WTC11 (cell line): ENCODE measurements at regions not wholly inside any gene's neighbourhood (a gene's known extent, or its start where the extent isn't known, plus 50 kb on each side); places are given as distances from the start of the nearest gene placed in this dataset.

ENCODE experiments used
- ATAC-seq: fragments of 200-7000 bp; cut with Tn5 transposase; 2 replicates; pipeline ENCODE4 v1.10.0; 2021; ENCODE audit warnings: mild to moderate bottlenecking, moderate library complexity
- CTCF ChIA-PET: fragments of 300-600 bp; sonication (Branson Sonifier 250); formaldehyde crosslinking; loops from one replicate; lab custom pipeline; 2021; ENCODE audit warnings: antibody characterized with exemption; lab: Charles Lee
- POLR2A ChIA-PET: fragments of 350-600 bp; sonication (Branson Sonifier 250); formaldehyde crosslinking; loops from one replicate; lab custom pipeline; 2021; ENCODE audit warnings: antibody characterized with exemption; lab: Charles Lee
- DNase-seq: peaks from one replicate; pipeline ENCODE4 v3.0.0; 2021; ENCODE audit warnings: low spot score
- H3K27ac Mint-ChIP-seq: 2 replicates; pipeline ENCODE4 v1.8.0; 2021; ENCODE audit warnings: mixed read lengths
- H3K27me3 Mint-ChIP-seq: 2 replicates; pipeline ENCODE4 v1.8.0; 2021; ENCODE audit warnings: low read depth, mild to moderate bottlenecking, moderate library complexity, mixed read lengths
- H3K36me3 Mint-ChIP-seq: 2 replicates; pipeline ENCODE4 v1.8.0; 2021; ENCODE audit warnings: mixed read lengths
- H3K4me1 Mint-ChIP-seq: 2 replicates; pipeline ENCODE4 v1.8.0; 2022; ENCODE audit warnings: mixed read lengths
- H3K4me3 Mint-ChIP-seq: 2 replicates; pipeline ENCODE4 v1.8.0; 2021; ENCODE audit warnings: mild to moderate bottlenecking, moderate library complexity, mixed read lengths
- H3K9me3 Mint-ChIP-seq: 2 replicates; pipeline ENCODE4 v1.8.0; 2021; ENCODE audit warnings: mixed read lengths
- ATF2 ChIP-seq: sonication (generic); formaldehyde crosslinking; IDR thresholded peaks from 2 replicates; pipeline ENCODE4 v1.8.1; 2022; ENCODE audit warnings: low read depth, missing genetic modification reagents, borderline replicate concordance
- ATF3 ChIP-seq: sonication (generic); formaldehyde crosslinking; conservative IDR thresholded peaks from 2 replicates; pipeline ENCODE4 v1.8.1; 2022; ENCODE audit warnings: mild to moderate bottlenecking, missing genetic modification reagents
- CREB1 ChIP-seq: sonication (generic); formaldehyde crosslinking; IDR thresholded peaks from 2 replicates; pipeline ENCODE4 v1.8.0; 2023; ENCODE audit warnings: mild to moderate bottlenecking, missing genetic modification reagents
- CREM ChIP-seq: sonication (generic); formaldehyde crosslinking; IDR thresholded peaks from 2 replicates; pipeline ENCODE4 v1.8.1; 2022; ENCODE audit warnings: mild to moderate bottlenecking, missing genetic modification reagents, moderate library complexity
- EMX1 ChIP-seq: fragments of 250-450 bp; sonication (Bioruptor Pico); IDR thresholded peaks from 2 replicates; pipeline ENCODE4 v1.8.0; 2021; ENCODE audit warnings: mild to moderate bottlenecking
- ESRRA ChIP-seq: sonication (generic); formaldehyde crosslinking; IDR thresholded peaks from 2 replicates; pipeline ENCODE4 v1.8.1; 2022; ENCODE audit warnings: mild to moderate bottlenecking, missing genetic modification reagents, borderline replicate concordance
- FOXJ3 ChIP-seq: sonication (generic); formaldehyde crosslinking; IDR thresholded peaks from 2 replicates; pipeline ENCODE4 v1.9.0; 2021; ENCODE audit warnings: missing genetic modification reagents, mild to moderate bottlenecking, borderline replicate concordance
- FOXP1 ChIP-seq: sonication (generic); formaldehyde crosslinking; IDR thresholded peaks from 2 replicates; pipeline ENCODE4 v1.8.0; 2022; ENCODE audit warnings: missing genetic modification reagents, mild to moderate bottlenecking, moderate library complexity, borderline replicate concordance
- GRHL2 ChIP-seq: fragments of 250-450 bp; sonication (Bioruptor Pico); IDR thresholded peaks from 2 replicates; pipeline ENCODE4 v1.8.0; 2022; ENCODE audit warnings: mild to moderate bottlenecking, moderate library complexity; ENCODE audit not compliant: insufficient replicate concordance, severe bottlenecking
- GTF2I ChIP-seq: fragments of 250-450 bp; sonication (Bioruptor Pico); conservative IDR thresholded peaks from 2 replicates; pipeline ENCODE4 v1.4.0; 2021; ENCODE audit warnings: mild to moderate bottlenecking
- JUN ChIP-seq: sonication (generic); formaldehyde crosslinking; IDR thresholded peaks from 2 replicates; pipeline ENCODE4 v1.8.0; 2023; ENCODE audit warnings: mild to moderate bottlenecking, missing genetic modification reagents
- NFE2L1 ChIP-seq: sonication (generic); formaldehyde crosslinking; IDR thresholded peaks from 2 replicates; pipeline ENCODE4 v1.8.1; 2023; ENCODE audit warnings: missing genetic modification reagents
- OVOL2 ChIP-seq: fragments of 250-450 bp; sonication (Bioruptor Pico); IDR thresholded peaks from 2 replicates; pipeline ENCODE4 v1.9.0; 2021; ENCODE audit warnings: mild to moderate bottlenecking, borderline replicate concordance
- PRRX2 ChIP-seq: fragments of 250-450 bp; sonication (Bioruptor Pico); IDR thresholded peaks from 2 replicates; pipeline ENCODE4 v1.8.0; 2021; ENCODE audit warnings: mild to moderate bottlenecking
- TCF7 ChIP-seq: sonication (generic); formaldehyde crosslinking; IDR thresholded peaks from 2 replicates; pipeline ENCODE4 v1.8.0; 2022; ENCODE audit warnings: mild to moderate bottlenecking, low read depth, missing genetic modification reagents, moderate library complexity
- ZMAT4 ChIP-seq: fragments of 250-450 bp; sonication (Bioruptor Pico); IDR thresholded peaks from 2 replicates; pipeline ENCODE4 v1.9.0; 2021; ENCODE audit warnings: mild to moderate bottlenecking
- ZNF121 ChIP-seq: sonication (generic); formaldehyde crosslinking; IDR thresholded peaks from 2 replicates; pipeline ENCODE4 v1.8.0; 2023; ENCODE audit warnings: missing genetic modification reagents
- ZNF423 ChIP-seq: fragments of 250-450 bp; sonication (Bioruptor Pico); IDR thresholded peaks from 2 replicates; pipeline ENCODE4 v2.1.2; 2022; ENCODE audit warnings: mild to moderate bottlenecking, moderate library complexity
- TF ChIP-seq, protein P1 (sequence below): sonication (generic); formaldehyde crosslinking; IDR thresholded peaks from 2 replicates; pipeline ENCODE4 v1.8.1; 2023; ENCODE audit warnings: mild to moderate bottlenecking, moderate library complexity, missing genetic modification reagents
- TF ChIP-seq, protein P2 (sequence below): sonication (generic); formaldehyde crosslinking; IDR thresholded peaks from 2 replicates; pipeline ENCODE4 v1.8.1; 2023; ENCODE audit warnings: mild to moderate bottlenecking, missing genetic modification reagents
- TF ChIP-seq, protein P3 (sequence below): sonication (generic); formaldehyde crosslinking; IDR thresholded peaks from 2 replicates; pipeline ENCODE4 v1.8.0; 2022; ENCODE audit warnings: mild to moderate bottlenecking, missing genetic modification reagents
- TF ChIP-seq, protein P4 (sequence below): sonication (generic); formaldehyde crosslinking; IDR thresholded peaks from 2 replicates; pipeline ENCODE4 v1.8.1; 2023; ENCODE audit warnings: mild to moderate bottlenecking, missing genetic modification reagents, borderline replicate concordance
- TF ChIP-seq, protein P5 (sequence below): sonication (generic); formaldehyde crosslinking; IDR thresholded peaks from 2 replicates; pipeline ENCODE4 v1.8.1; 2022; ENCODE audit warnings: low read depth, mild to moderate bottlenecking, moderate library complexity, missing genetic modification reagents, borderline replicate concordance

DNA sequence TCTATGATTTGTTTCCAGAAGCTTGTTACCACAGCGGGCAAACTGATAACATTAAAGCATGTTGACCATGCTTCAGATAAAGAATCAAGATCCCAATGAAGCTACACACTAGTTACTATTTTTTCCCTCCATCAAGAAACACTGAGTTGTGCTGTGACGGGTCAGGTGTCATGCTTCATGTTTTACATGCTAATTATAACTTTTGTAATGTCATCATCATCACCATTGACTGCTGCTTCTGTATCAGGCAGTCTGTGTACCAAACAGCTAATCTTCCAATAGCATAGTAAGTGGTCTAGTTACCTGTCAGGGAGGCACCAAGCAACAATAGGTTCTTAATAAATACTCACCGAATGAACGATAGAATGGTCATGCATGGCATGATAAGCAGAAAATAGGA, 388.1 kb downstream of the THBS2 start (continued):
- TF ChIP-seq FOXP1 (no peak), ATF3 (CRISPR knock-in tag) (no peak), FOXJ3 (no peak), GRHL2 (CRISPR knock-in tag) (no peak), TCF7 (CRISPR knock-in tag) (no peak), CREB1 (CRISPR knock-in tag) (no peak), PRRX2 (CRISPR knock-in tag) (no peak), ZNF423 (CRISPR knock-in tag) (no peak)
- TF ChIP-seq, protein P1, sequence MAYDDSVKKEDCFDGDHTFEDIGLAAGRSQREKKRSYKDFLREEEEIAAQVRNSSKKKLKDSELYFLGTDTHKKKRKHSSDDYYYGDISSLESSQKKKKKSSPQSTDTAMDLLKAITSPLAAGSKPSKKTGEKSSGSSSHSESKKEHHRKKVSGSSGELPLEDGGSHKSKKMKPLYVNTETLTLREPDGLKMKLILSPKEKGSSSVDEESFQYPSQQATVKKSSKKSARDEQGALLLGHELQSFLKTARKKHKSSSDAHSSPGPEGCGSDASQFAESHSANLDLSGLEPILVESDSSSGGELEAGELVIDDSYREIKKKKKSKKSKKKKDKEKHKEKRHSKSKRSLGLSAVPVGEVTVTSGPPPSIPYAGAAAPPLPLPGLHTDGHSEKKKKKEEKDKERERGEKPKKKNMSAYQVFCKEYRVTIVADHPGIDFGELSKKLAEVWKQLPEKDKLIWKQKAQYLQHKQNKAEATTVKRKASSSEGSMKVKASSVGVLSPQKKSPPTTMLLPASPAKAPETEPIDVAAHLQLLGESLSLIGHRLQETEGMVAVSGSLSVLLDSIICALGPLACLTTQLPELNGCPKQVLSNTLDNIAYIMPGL (CRISPR knock-in tag), result no peak

DNA sequence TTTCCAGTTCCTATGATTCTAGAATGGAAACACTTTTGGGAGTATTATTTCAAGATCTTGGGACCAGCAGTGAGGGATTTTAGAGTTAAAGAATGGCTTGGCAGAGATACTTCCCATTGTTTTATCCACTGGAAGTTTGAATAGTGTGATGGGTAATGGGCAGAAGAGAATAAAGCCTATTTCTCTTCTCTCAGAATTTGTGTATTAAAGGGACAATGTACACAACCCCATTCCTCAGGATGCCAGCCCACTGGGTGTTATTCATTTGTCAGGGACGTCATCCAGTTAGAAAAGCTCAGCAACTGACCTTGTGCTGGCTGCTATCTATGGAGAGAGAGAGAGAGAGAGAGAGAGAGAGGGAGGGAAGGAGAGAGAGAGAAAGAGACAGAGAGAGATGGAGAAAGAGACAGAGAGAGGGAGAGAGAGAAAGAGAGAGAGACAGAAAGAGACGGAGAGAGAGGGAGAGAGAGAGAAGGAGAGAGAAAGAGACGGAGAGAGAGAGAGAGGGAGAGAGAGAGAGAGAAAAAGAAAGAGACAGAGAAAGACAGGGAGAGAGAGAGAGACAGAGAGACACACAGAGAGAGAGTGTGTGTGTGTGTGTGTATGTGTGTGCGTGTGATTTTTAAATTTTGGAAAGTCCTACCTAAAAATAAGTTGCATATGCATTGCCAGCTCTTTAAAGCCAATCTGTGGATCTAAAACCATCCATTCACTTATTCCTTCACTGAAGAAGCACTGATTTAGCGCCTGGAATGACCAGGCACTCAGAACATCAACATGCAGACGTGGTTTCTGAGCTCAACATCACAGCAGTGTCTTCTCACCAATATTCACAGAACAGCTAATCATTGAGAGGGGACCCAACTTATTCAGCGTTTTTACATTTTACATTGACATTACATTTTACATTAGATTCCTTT, 388.8 kb downstream of the THBS2 start:
- Mint-ChIP-seq H3K27me3 (no peaks in the 10 kb centered on the region), H3K4me1 (no peaks in the 10 kb centered on the region), H3K4me3 (no peak overlapping the region), H3K9me3 (no peaks in the 10 kb centered on the region), H3K36me3 (no peaks in the 10 kb centered on the region), H3K27ac (no peak overlapping the region)
- ChIA-PET POLR2A (no interaction called here), CTCF (no interaction called here)
- ATAC-seq (no peak), DNase-seq (no peak)
- no peak for TF ChIP-seq FOXJ3
- TF ChIP-seq GTF2I (CRISPR knock-in tag), result no peak
- TF ChIP-seq JUN (CRISPR knock-in tag), result no peak
- TF ChIP-seq EMX1 (CRISPR knock-in tag), result no peak
- no peak for TF ChIP-seq FOXP1
- TF ChIP-seq, protein P2, sequence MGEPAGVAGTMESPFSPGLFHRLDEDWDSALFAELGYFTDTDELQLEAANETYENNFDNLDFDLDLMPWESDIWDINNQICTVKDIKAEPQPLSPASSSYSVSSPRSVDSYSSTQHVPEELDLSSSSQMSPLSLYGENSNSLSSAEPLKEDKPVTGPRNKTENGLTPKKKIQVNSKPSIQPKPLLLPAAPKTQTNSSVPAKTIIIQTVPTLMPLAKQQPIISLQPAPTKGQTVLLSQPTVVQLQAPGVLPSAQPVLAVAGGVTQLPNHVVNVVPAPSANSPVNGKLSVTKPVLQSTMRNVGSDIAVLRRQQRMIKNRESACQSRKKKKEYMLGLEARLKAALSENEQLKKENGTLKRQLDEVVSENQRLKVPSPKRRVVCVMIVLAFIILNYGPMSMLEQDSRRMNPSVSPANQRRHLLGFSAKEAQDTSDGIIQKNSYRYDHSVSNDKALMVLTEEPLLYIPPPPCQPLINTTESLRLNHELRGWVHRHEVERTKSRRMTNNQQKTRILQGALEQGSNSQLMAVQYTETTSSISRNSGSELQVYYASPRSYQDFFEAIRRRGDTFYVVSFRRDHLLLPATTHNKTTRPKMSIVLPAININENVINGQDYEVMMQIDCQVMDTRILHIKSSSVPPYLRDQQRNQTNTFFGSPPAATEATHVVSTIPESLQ, result no peak
- no peak for TF ChIP-seq OVOL2 (CRISPR knock-in tag)
- TF ChIP-seq, protein P3, sequence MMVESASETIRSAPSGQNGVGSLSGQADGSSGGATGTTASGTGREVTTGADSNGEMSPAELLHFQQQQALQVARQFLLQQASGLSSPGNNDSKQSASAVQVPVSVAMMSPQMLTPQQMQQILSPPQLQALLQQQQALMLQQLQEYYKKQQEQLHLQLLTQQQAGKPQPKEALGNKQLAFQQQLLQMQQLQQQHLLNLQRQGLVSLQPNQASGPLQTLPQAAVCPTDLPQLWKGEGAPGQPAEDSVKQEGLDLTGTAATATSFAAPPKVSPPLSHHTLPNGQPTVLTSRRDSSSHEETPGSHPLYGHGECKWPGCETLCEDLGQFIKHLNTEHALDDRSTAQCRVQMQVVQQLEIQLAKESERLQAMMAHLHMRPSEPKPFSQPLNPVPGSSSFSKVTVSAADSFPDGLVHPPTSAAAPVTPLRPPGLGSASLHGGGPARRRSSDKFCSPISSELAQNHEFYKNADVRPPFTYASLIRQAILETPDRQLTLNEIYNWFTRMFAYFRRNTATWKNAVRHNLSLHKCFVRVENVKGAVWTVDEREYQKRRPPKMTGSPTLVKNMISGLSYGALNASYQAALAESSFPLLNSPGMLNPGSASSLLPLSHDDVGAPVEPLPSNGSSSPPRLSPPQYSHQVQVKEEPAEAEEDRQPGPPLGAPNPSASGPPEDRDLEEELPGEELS, result no peak
- TF ChIP-seq, protein P4, sequence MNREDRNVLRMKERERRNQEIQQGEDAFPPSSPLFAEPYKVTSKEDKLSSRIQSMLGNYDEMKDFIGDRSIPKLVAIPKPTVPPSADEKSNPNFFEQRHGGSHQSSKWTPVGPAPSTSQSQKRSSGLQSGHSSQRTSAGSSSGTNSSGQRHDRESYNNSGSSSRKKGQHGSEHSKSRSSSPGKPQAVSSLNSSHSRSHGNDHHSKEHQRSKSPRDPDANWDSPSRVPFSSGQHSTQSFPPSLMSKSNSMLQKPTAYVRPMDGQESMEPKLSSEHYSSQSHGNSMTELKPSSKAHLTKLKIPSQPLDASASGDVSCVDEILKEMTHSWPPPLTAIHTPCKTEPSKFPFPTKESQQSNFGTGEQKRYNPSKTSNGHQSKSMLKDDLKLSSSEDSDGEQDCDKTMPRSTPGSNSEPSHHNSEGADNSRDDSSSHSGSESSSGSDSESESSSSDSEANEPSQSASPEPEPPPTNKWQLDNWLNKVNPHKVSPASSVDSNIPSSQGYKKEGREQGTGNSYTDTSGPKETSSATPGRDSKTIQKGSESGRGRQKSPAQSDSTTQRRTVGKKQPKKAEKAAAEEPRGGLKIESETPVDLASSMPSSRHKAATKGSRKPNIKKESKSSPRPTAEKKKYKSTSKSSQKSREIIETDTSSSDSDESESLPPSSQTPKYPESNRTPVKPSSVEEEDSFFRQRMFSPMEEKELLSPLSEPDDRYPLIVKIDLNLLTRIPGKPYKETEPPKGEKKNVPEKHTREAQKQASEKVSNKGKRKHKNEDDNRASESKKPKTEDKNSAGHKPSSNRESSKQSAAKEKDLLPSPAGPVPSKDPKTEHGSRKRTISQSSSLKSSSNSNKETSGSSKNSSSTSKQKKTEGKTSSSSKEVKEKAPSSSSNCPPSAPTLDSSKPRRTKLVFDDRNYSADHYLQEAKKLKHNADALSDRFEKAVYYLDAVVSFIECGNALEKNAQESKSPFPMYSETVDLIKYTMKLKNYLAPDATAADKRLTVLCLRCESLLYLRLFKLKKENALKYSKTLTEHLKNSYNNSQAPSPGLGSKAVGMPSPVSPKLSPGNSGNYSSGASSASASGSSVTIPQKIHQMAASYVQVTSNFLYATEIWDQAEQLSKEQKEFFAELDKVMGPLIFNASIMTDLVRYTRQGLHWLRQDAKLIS (CRISPR knock-in tag), result no peak
- TF ChIP-seq ATF2 (CRISPR knock-in tag), result no peak
- TF ChIP-seq ZMAT4 (CRISPR knock-in tag), result no peak
- TF ChIP-seq NFE2L1, result no peak
- TF ChIP-seq, protein P5, sequence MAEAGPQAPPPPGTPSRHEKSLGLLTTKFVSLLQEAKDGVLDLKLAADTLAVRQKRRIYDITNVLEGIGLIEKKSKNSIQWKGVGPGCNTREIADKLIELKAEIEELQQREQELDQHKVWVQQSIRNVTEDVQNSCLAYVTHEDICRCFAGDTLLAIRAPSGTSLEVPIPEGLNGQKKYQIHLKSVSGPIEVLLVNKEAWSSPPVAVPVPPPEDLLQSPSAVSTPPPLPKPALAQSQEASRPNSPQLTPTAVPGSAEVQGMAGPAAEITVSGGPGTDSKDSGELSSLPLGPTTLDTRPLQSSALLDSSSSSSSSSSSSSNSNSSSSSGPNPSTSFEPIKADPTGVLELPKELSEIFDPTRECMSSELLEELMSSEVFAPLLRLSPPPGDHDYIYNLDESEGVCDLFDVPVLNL (CRISPR knock-in tag), result no peak
- TF ChIP-seq ESRRA, result no peak
- TF ChIP-seq ZNF121 (CRISPR knock-in tag), result no peak
- TF ChIP-seq CREM, result no peak
